CD14-positive monocyte (primary cell): ENCODE measurements at regions not wholly inside any gene's neighbourhood (a gene's known extent, or its start where the extent isn't known, plus 50 kb on each side); places are given as distances from the start of the nearest gene placed in this dataset.
A peak's percentile ranks its signal among the peaks of the same experiment; 100 is the strongest.

Source experiments
- DNase-seq, 3 donors: peaks; one replicate each; pipeline ENCODE4 v3.0.0-alpha.2; 2011 to 2022
- H2AFZ ChIP-seq: 2 replicates; pipeline ENCODE4 v1.6.0; 2012; ENCODE audit warnings: mild to moderate bottlenecking, low read depth, low read length, inconsistent platforms; ENCODE audit not compliant: insufficient read depth, poor library complexity, severe bottlenecking
- H3K27ac ChIP-seq, 2 donors: 1 replicate in 1 of 2; 2 replicates in 1 of 2; pipeline ENCODE4 v1.5.1; 2012 to 2013; ENCODE audit warnings: low read length in 2 of 2, control low read depth in 1 of 2, inconsistent platforms in 1 of 2, low read depth in 1 of 2, mild to moderate bottlenecking in 1 of 2
- H3K27me3 ChIP-seq, 2 donors: one replicate each; pipeline versions ENCODE4 v1.6.0 to v1.6.1; 2011 to 2013; ENCODE audit warnings: low read length in 2 of 2; ENCODE audit not compliant: control insufficient read depth in 2 of 2, insufficient read depth in 2 of 2
- H3K36me3 ChIP-seq, 2 donors: replicated peaks in 1 of 2; 1 replicate in 1 of 2; 2 replicates in 1 of 2; pipeline versions ENCODE4 v1.5.1 to v1.6.1; 2012 to 2013; ENCODE audit warnings: low read length in 2 of 2, control low read depth in 1 of 2, inconsistent platforms in 1 of 2, mild to moderate bottlenecking in 1 of 2; ENCODE audit not compliant: insufficient read depth in 2 of 2, control insufficient read depth in 1 of 2
- H3K4me1 ChIP-seq, 2 donors: 1 replicate in 1 of 2; 2 replicates in 1 of 2; pipeline versions ENCODE4 v1.5.1 to v1.6.1; 2012 to 2013; ENCODE audit warnings: low read length in 2 of 2, control low read depth in 1 of 2, inconsistent platforms in 1 of 2, mild to moderate bottlenecking in 1 of 2, moderate library complexity in 1 of 2; ENCODE audit not compliant: insufficient read depth in 2 of 2, control insufficient read depth in 1 of 2
- H3K4me2 ChIP-seq: replicated peaks from 2 replicates; pipeline ENCODE3; 2012; ENCODE audit warnings: low read length, moderate library complexity, mild to moderate bottlenecking; ENCODE audit not compliant: poor library complexity, severe bottlenecking; ENCODE audit errors: extremely low read depth
- H3K4me3 ChIP-seq, 3 experiments: fragments of 200-600 bp in 1 of 3; sonication (generic) in 1 of 3; replicated peaks in 1 of 3; 1 replicate in 2 of 3; 2 replicates in 1 of 3; pipeline ENCODE4 v1.5.1; 2011 to 2013; ENCODE audit warnings: low read length in 3 of 3, mild to moderate bottlenecking in 3 of 3, control low read depth in 2 of 3, low read depth in 2 of 3, inconsistent platforms in 1 of 3, moderate library complexity in 1 of 3
- H3K79me2 ChIP-seq: 2 replicates; pipeline ENCODE4 v1.6.0; 2012; ENCODE audit warnings: mild to moderate bottlenecking, control low read depth, inconsistent platforms, low read length, moderate library complexity; ENCODE audit not compliant: insufficient read depth
- H3K9ac ChIP-seq: 2 replicates; pipeline ENCODE4 v1.6.0; 2017; ENCODE audit warnings: low read length, mild to moderate bottlenecking; ENCODE audit not compliant: insufficient read depth, poor library complexity, severe bottlenecking
- H3K9me3 ChIP-seq, 2 donors: replicated peaks in 1 of 2; 1 replicate in 1 of 2; 2 replicates in 1 of 2; pipeline versions ENCODE4 v1.5.1 to v1.6.1; 2012 to 2013; ENCODE audit warnings: low read length in 2 of 2, control low read depth in 1 of 2; ENCODE audit not compliant: control insufficient read depth in 1 of 2, insufficient read depth in 1 of 2
- H4K20me1 ChIP-seq: 2 replicates; pipeline ENCODE4 v1.6.0; 2012; ENCODE audit warnings: mild to moderate bottlenecking, low read length, control low read depth, moderate library complexity; ENCODE audit not compliant: insufficient read depth
- H3K27ac Mint-ChIP-seq, 7 donors: one replicate each; pipeline ENCODE4 v1.8.0; 2020; ENCODE audit warnings: mild to moderate bottlenecking in 7 of 7, mixed read lengths in 7 of 7, moderate library complexity in 6 of 7, inconsistent platforms in 2 of 7
- H3K27me3 Mint-ChIP-seq, 3 donors: one replicate each; pipeline ENCODE4 v1.8.0; 2021 to 2022; ENCODE audit warnings: low read depth in 3 of 3, mild to moderate bottlenecking in 3 of 3, mixed read lengths in 3 of 3, moderate library complexity in 3 of 3, inconsistent platforms in 1 of 3
- H3K36me3 Mint-ChIP-seq, 2 donors: one replicate each; pipeline ENCODE4 v1.8.0; 2020; ENCODE audit warnings: mixed read lengths in 2 of 2, inconsistent platforms in 1 of 2, mild to moderate bottlenecking in 1 of 2
- H3K4me1 Mint-ChIP-seq: one replicate; pipeline ENCODE4 v1.8.0; 2020; ENCODE audit warnings: mild to moderate bottlenecking, mixed read lengths
- H3K4me3 Mint-ChIP-seq, 2 donors: one replicate each; pipeline ENCODE4 v1.8.0; 2020; ENCODE audit warnings: mild to moderate bottlenecking in 2 of 2, mixed read lengths in 2 of 2, moderate library complexity in 1 of 2
- H3K9me3 Mint-ChIP-seq, 7 donors: one replicate each; pipeline ENCODE4 v1.8.0; 2020 to 2022; ENCODE audit warnings: mixed read lengths in 7 of 7, mild to moderate bottlenecking in 6 of 7, moderate library complexity in 6 of 7, inconsistent platforms in 2 of 7
- WGBS: methylation state at CpG from one replicate; pipeline ENCODE4 v1.1.5; 2013; ENCODE audit warnings: missing lambda C conversion rate; ENCODE audit not compliant: insufficient coverage; 5-methylcytosine and 5-hydroxymethylcytosine counted together
- intact Hi-C, 2 donors: fragments of 100-400 bp; cut with micrococcal nuclease; formaldehyde crosslinking; loops; one replicate each; pipeline versions ENCODE4 v1.15.0 to v1.15.1; 2023
- TF ChIP-seq, protein P1 (sequence below): fragments of 200-600 bp; IDR thresholded peaks from one replicate; pipeline ENCODE4 v1.8.0; 2022; ENCODE audit warnings: antibody characterized with exemption, mild to moderate bottlenecking

DNA sequence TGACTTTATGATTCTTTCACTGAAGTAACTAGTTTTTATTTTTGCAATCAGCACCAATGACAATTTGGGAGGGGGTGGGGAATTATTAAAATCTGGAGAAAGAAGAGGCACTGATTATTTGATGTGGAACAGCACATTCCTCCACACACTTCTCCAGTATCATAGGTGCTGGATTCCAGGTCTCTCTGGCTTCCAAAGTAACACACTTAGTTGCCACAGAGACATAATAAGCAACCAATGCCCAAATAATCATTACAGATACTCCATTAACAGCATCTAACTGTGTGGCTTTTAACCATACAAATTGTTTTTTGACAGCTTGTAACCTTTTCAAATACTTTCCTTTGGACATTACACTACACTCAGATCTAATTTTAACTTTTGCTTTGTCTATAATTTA lies 131.0 kb upstream of the CDIN1 start:
- DNase-seq = no peak
- H3K9ac ChIP-seq = no peak overlapping the region
- peaks cover 0 to 9% of the 10 kb centered on the region in 2 donors for H3K9me3 ChIP-seq
- Mint-ChIP-seq H3K36me3 (no peaks in the 10 kb centered on the region), H3K27ac (no peak overlapping the region), H3K4me1 (no peaks in the 10 kb centered on the region), H3K27me3 (peaks cover 0 to 2% (median 0%) of the 10 kb centered on the region in 3 donors), H3K9me3 (peaks cover 0 to 5% (median under 1%) of the 10 kb centered on the region in 7 donors), H3K4me3 (no peak overlapping the region)
- TF ChIP-seq, protein P1, sequence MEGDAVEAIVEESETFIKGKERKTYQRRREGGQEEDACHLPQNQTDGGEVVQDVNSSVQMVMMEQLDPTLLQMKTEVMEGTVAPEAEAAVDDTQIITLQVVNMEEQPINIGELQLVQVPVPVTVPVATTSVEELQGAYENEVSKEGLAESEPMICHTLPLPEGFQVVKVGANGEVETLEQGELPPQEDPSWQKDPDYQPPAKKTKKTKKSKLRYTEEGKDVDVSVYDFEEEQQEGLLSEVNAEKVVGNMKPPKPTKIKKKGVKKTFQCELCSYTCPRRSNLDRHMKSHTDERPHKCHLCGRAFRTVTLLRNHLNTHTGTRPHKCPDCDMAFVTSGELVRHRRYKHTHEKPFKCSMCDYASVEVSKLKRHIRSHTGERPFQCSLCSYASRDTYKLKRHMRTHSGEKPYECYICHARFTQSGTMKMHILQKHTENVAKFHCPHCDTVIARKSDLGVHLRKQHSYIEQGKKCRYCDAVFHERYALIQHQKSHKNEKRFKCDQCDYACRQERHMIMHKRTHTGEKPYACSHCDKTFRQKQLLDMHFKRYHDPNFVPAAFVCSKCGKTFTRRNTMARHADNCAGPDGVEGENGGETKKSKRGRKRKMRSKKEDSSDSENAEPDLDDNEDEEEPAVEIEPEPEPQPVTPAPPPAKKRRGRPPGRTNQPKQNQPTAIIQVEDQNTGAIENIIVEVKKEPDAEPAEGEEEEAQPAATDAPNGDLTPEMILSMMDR = no peak
- H3K4me3 ChIP-seq = no peak overlapping the region
- H3K27ac ChIP-seq = no peak overlapping the region
- H3K79me2 ChIP-seq = no peaks in the 10 kb centered on the region
- H3K36me3 ChIP-seq = no peaks in the 10 kb centered on the region
- intact Hi-C loops = no loop called here
- H2AFZ ChIP-seq = no peak overlapping the region
- no peaks in the 10 kb centered on the region for H3K27me3 ChIP-seq
- H3K4me2 ChIP-seq = no peak overlapping the region
- no peaks in the 10 kb centered on the region for H3K4me1 ChIP-seq
- H4K20me1 ChIP-seq = no peaks in the 10 kb centered on the region

DNA sequence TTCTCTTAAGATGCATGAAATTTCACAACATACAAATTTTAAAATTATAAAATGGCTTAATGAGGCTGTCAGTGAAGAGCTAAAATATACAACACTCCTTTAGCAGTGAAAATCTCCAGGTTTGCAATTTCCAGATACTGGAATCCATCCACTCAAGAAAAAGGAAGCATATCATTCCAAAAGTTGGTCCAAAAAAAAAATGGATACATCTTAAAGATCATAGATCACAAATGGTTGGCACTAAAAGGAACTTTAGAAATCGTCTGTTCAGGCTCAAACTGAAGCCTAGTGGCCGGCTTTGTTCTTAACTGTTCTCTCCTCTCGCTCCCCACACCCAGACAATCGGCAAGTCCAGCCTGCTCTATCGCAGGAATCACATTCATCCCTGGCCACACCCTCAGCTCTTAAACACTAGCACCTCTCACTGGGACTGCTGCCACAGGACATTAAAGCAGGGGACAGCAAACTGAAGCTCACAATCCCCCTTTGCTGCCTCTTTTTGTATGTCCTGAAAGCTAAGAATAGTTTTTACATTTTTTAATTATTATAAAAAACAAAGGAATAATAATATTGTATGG lies 130.3 kb upstream of the CDIN1 start:
- H3K9me3 Mint-ChIP-seq = peaks cover 0 to 8% (median 3%) of the 10 kb centered on the region in 7 donors
- no peak for DNase-seq
- Histone ChIP-seq H3K27me3 (no peaks in the 10 kb centered on the region), H2AFZ (no peak overlapping the region), H3K9me3 (peaks cover 0 to 9% of the 10 kb centered on the region in 2 donors), H3K27ac (no peak overlapping the region), H3K36me3 (no peaks in the 10 kb centered on the region), H3K4me1 (no peaks in the 10 kb centered on the region), H3K9ac (no peak overlapping the region), H3K4me2 (no peak overlapping the region), H3K4me3 (no peak overlapping the region), H3K79me2 (no peaks in the 10 kb centered on the region), H4K20me1 (no peaks in the 10 kb centered on the region)
- H3K4me3 Mint-ChIP-seq = no peak overlapping the region
- TF ChIP-seq, protein P1 = no peak
- H3K4me1 Mint-ChIP-seq = no peaks in the 10 kb centered on the region
- no peaks in the 10 kb centered on the region for H3K36me3 Mint-ChIP-seq
- peak overlapping the region in 1 of 7 donors; percentile 70 for H3K27ac Mint-ChIP-seq
- WGBS = 64% methylated on average over 5 of the region's 5 CpGs
- intact Hi-C loops = no loop called here
- H3K27me3 Mint-ChIP-seq = no peaks in the 10 kb centered on the region
